Activated CD8-positive, alpha-beta memory T cell treated with anti-CD3 and anti-CD28 coated beads for 36 hours (primary cell): ENCODE measurements at regions not wholly inside any gene's neighbourhood (a gene's known extent, or its start where the extent isn't known, plus 50 kb on each side); places are given as distances from the start of the nearest gene placed in this dataset.
"Not testable (repeated sequence)": the region's sequence is repeated elsewhere in the genome, so short reads cannot be mapped to it uniquely, and the experiment has no call there.

Experiments used
- CTCF ChIA-PET: fragments of 350-600 bp; sonication (Branson Sonifier 250); formaldehyde crosslinking; loops from one replicate; lab custom pipeline; 2021; ENCODE audit warnings: antibody characterized with exemption; lab: Charles Lee
- POLR2A ChIA-PET: fragments of 350-600 bp; sonication (Branson Sonifier 250); formaldehyde crosslinking; loops from one replicate; lab custom pipeline; 2021; ENCODE audit warnings: antibody characterized with exemption; lab: Charles Lee

GRCh38 chr6:178929-179328, 113.4 kb upstream of the DUSP22 start:
- CTCF ChIA-PET, POLR2A ChIA-PET: not testable (repeated sequence)

GRCh38 chr6:179340-179950, 112.8 kb upstream of the DUSP22 start:
- CTCF ChIA-PET, result no interaction called here
- POLR2A ChIA-PET, result no interaction called here

GRCh38 chr6:180091-180694, 112.1 kb upstream of the DUSP22 start:
- CTCF ChIA-PET, result interaction anchor here (0.8 to 1.3 kb wide), 2 partner anchors 32 to 37 kb away, joined by 3 to 4 read pairs; no protein-coding TSS in a partner anchor
- POLR2A ChIA-PET, result not testable (repeated sequence)

GRCh38 chr6:181049-181654, 111.1 kb upstream of the DUSP22 start:
- CTCF ChIA-PET, result interaction anchor here (0.8 to 1.3 kb wide), 2 partner anchors 33 to 36 kb away, joined by 3 to 4 read pairs; no protein-coding TSS in a partner anchor
- POLR2A ChIA-PET, result no interaction called here

- POLR2A ChIA-PET, result no interaction called here
- CTCF ChIA-PET, result no interaction called here
Measured at GRCh38 chr6:183668-184067, 108.6 kb upstream of the DUSP22 start.

GRCh38 chr6:184161-184700, 108.1 kb upstream of the DUSP22 start:
- POLR2A ChIA-PET, result no interaction called here
- CTCF ChIA-PET, result interaction anchor here (1.1 kb wide), 1 partner anchor 207 kb away, joined by 3 read pairs; the partner anchor contains the start of gene IRF4

GRCh38 chr6:186340-186965, 105.8 kb upstream of the DUSP22 start:
- ChIA-PET POLR2A (no interaction called here), CTCF (interaction anchor here (0.6 kb wide), 1 partner anchor 79 kb away, joined by 3 read pairs; no protein-coding TSS in a partner anchor)

GRCh38 chr6:187210-187861, 105.0 kb upstream of the DUSP22 start:
- ChIA-PET POLR2A (interaction anchor here (0.6 kb wide), 2 partner anchors 218 to 219 kb away, joined by 3 read pairs; no protein-coding TSS in a partner anchor), CTCF (interaction anchor here (0.6 to 1.1 kb wide), 2 partner anchors 198 to 1292 kb away, joined by 3 read pairs; no protein-coding TSS in a partner anchor)

- ChIA-PET CTCF (interaction anchor here (0.8 to 2.6 kb wide), 14 partner anchors 11 to 365 kb away, joined by 3 to 13 read pairs (median 3); partner anchors contain the start of gene IRF4), POLR2A (interaction anchor here (0.6 to 2.0 kb wide), 7 partner anchors 20 to 209 kb away, joined by 3 to 8 read pairs (median 4); partner anchors contain the start of genes DUSP22 and IRF4)
Measured at GRCh38 chr6:188821-189655, 103.2 kb upstream of the DUSP22 start.

GRCh38 chr6:189676-190075, 102.6 kb upstream of the DUSP22 start:
- ChIA-PET POLR2A (interaction anchor here (0.6 to 2.0 kb wide), 6 partner anchors 20 to 208 kb away, joined by 3 to 8 read pairs (median 5); partner anchors contain the start of genes DUSP22 and IRF4), CTCF (interaction anchor here (1.0 to 2.6 kb wide), 8 partner anchors 10 to 360 kb away, joined by 3 to 13 read pairs (median 5); partner anchors contain the start of gene IRF4)

- ChIA-PET CTCF (interaction anchor here (0.8 to 1.7 kb wide), 5 partner anchors 80 to 360 kb away, joined by 3 to 6 read pairs (median 3); partner anchors contain the start of gene IRF4), POLR2A (interaction anchor here (1.5 to 2.0 kb wide), 2 partner anchors 102 to 207 kb away, joined by 4 to 6 read pairs; partner anchors contain the start of gene DUSP22)
Measured at GRCh38 chr6:190596-191395, 101.5 kb upstream of the DUSP22 start.

- POLR2A ChIA-PET, result interaction anchor here (1.0 kb wide), 1 partner anchor 200 kb away, joined by 3 read pairs; the partner anchor contains the start of gene IRF4
- CTCF ChIA-PET, result interaction anchor here (0.8 to 1.4 kb wide), 3 partner anchors 102 to 359 kb away, joined by 3 to 4 read pairs (median 3); no protein-coding TSS in a partner anchor
Measured at GRCh38 chr6:191487-192312, 100.6 kb upstream of the DUSP22 start.

- CTCF ChIA-PET, result no interaction called here
- POLR2A ChIA-PET, result interaction anchor here (1.0 kb wide), 1 partner anchor 200 kb away, joined by 3 read pairs; the partner anchor contains the start of gene IRF4
Measured at GRCh38 chr6:192313-192664, 100.0 kb upstream of the DUSP22 start.

GRCh38 chr6:193180-193579, 99.1 kb upstream of the DUSP22 start:
- ChIA-PET CTCF (interaction anchor here (0.8 kb wide), 1 partner anchor 198 kb away, joined by 4 read pairs; the partner anchor contains the start of gene IRF4), POLR2A (interaction anchor here (0.7 to 1.3 kb wide), 2 partner anchors 22 to 198 kb away, joined by 3 to 6 read pairs; partner anchors contain the start of gene IRF4)

- ChIA-PET POLR2A (interaction anchor here (0.7 to 1.3 kb wide), 2 partner anchors 22 to 198 kb away, joined by 3 to 6 read pairs; partner anchors contain the start of gene IRF4), CTCF (interaction anchor here (0.8 kb wide), 1 partner anchor 198 kb away, joined by 4 read pairs; the partner anchor contains the start of gene IRF4)
Measured at GRCh38 chr6:193773-194310, 98.4 kb upstream of the DUSP22 start.
